ENCODE measurements at regions not wholly inside any gene's neighbourhood (a gene's known extent, or its start where the extent isn't known, plus 50 kb on each side); places are given as distances from the start of the nearest gene placed in this dataset.
"Not testable (repeated sequence)": the region's sequence is repeated elsewhere in the genome, so short reads cannot be mapped to it uniquely, and the experiment has no call there.

- no peak overlapping the region for H3K4me3 ChIP-seq (ENCODE audit: insufficient read depth, low read depth, low read length)
- no peaks in the 10 kb centered on the region for H3K36me3 ChIP-seq (replicated peaks; ENCODE audit: control insufficient read depth, insufficient read depth, low read length)
- no peak for DNase-seq
- no peaks in the 10 kb centered on the region for H3K27me3 ChIP-seq (ENCODE audit: control insufficient read depth, insufficient read depth, low read length)
Measured at GRCh38 chr5:163880302-163880701, 374.9 kb downstream of the MAT2B start.

- no peak overlapping the region for H3K4me3 ChIP-seq (ENCODE audit: insufficient read depth, low read depth, low read length)
- no peaks in the 10 kb centered on the region for H3K27me3 ChIP-seq (ENCODE audit: control insufficient read depth, insufficient read depth, low read length)
- no peak for DNase-seq
- no peaks in the 10 kb centered on the region for H3K36me3 ChIP-seq (replicated peaks; ENCODE audit: control insufficient read depth, insufficient read depth, low read length)
Measured at GRCh38 chr5:163885117-163885516, 379.7 kb downstream of the MAT2B start.

GRCh38 chr5:163887854-163888253, 382.4 kb downstream of the MAT2B start:
- Histone ChIP-seq H3K27me3 (ENCODE audit: control insufficient read depth, insufficient read depth, low read length) (no peaks in the 10 kb centered on the region), H3K4me3 (ENCODE audit: insufficient read depth, low read depth, low read length) (no peak overlapping the region), H3K36me3 (replicated peaks; ENCODE audit: control insufficient read depth, insufficient read depth, low read length) (no peaks in the 10 kb centered on the region)
- no peak for DNase-seq

GRCh38 chr5:163888366-163888765, 382.9 kb downstream of the MAT2B start:
- no peaks in the 10 kb centered on the region for H3K36me3 ChIP-seq (replicated peaks; ENCODE audit: control insufficient read depth, insufficient read depth, low read length)
- DNase-seq: no peak
- H3K4me3 ChIP-seq (ENCODE audit: insufficient read depth, low read depth, low read length): no peak overlapping the region
- H3K27me3 ChIP-seq (ENCODE audit: control insufficient read depth, insufficient read depth, low read length): no peaks in the 10 kb centered on the region

GRCh38 chr5:163889369-163889768, 383.9 kb downstream of the MAT2B start:
- Histone ChIP-seq H3K4me3 (ENCODE audit: insufficient read depth, low read depth, low read length) (no peak overlapping the region), H3K36me3 (replicated peaks; ENCODE audit: control insufficient read depth, insufficient read depth, low read length) (no peaks in the 10 kb centered on the region), H3K27me3 (ENCODE audit: control insufficient read depth, insufficient read depth, low read length) (no peaks in the 10 kb centered on the region)
- no peak for DNase-seq

- no peaks in the 10 kb centered on the region for H3K27me3 ChIP-seq (ENCODE audit: control insufficient read depth, insufficient read depth, low read length)
- no peaks in the 10 kb centered on the region for H3K36me3 ChIP-seq (replicated peaks; ENCODE audit: control insufficient read depth, insufficient read depth, low read length)
- DNase-seq: no peak
- H3K4me3 ChIP-seq (ENCODE audit: insufficient read depth, low read depth, low read length): no peak overlapping the region
Measured at GRCh38 chr5:163890261-163890660, 384.8 kb downstream of the MAT2B start.

GRCh38 chr5:163893281-163893680, 387.9 kb downstream of the MAT2B start:
- Histone ChIP-seq H3K27me3 (ENCODE audit: control insufficient read depth, insufficient read depth, low read length) (no peaks in the 10 kb centered on the region), H3K4me3 (ENCODE audit: insufficient read depth, low read depth, low read length) (no peak overlapping the region), H3K36me3 (replicated peaks; ENCODE audit: control insufficient read depth, insufficient read depth, low read length) (no peaks in the 10 kb centered on the region)
- no peak for DNase-seq

- Histone ChIP-seq H3K4me3 (ENCODE audit: insufficient read depth, low read depth, low read length) (no peak overlapping the region), H3K27me3 (ENCODE audit: control insufficient read depth, insufficient read depth, low read length) (no peaks in the 10 kb centered on the region), H3K36me3 (replicated peaks; ENCODE audit: control insufficient read depth, insufficient read depth, low read length) (no peaks in the 10 kb centered on the region)
- DNase-seq: no peak
Measured at GRCh38 chr5:163894645-163895044, 389.2 kb downstream of the MAT2B start.

GRCh38 chr5:163898873-163899272, 393.5 kb downstream of the MAT2B start:
- Histone ChIP-seq H3K36me3 (replicated peaks; ENCODE audit: control insufficient read depth, insufficient read depth, low read length) (no peaks in the 10 kb centered on the region), H3K27me3 (ENCODE audit: control insufficient read depth, insufficient read depth, low read length) (no peaks in the 10 kb centered on the region), H3K4me3 (ENCODE audit: insufficient read depth, low read depth, low read length) (no peak overlapping the region)
- DNase-seq: no peak

- H3K27me3 ChIP-seq (ENCODE audit: control insufficient read depth, insufficient read depth, low read length); H3K4me3 ChIP-seq (ENCODE audit: insufficient read depth, low read depth, low read length); DNase-seq; H3K36me3 ChIP-seq (replicated peaks; ENCODE audit: control insufficient read depth, insufficient read depth, low read length): not testable (repeated sequence)
Measured at GRCh38 chr5:163907783-163908182, 402.4 kb downstream of the MAT2B start.

- no peak overlapping the region for H3K4me3 ChIP-seq (ENCODE audit: insufficient read depth, low read depth, low read length)
- no peak for DNase-seq
- H3K36me3 ChIP-seq (replicated peaks; ENCODE audit: control insufficient read depth, insufficient read depth, low read length): no peaks in the 10 kb centered on the region
- H3K27me3 ChIP-seq (ENCODE audit: control insufficient read depth, insufficient read depth, low read length): no peaks in the 10 kb centered on the region
Measured at GRCh38 chr5:163908253-163908652, 402.8 kb downstream of the MAT2B start.

GRCh38 chr5:163910226-163910625, 404.8 kb downstream of the MAT2B start:
- no peaks in the 10 kb centered on the region for H3K27me3 ChIP-seq (ENCODE audit: control insufficient read depth, insufficient read depth, low read length)
- H3K4me3 ChIP-seq (ENCODE audit: insufficient read depth, low read depth, low read length): no peak overlapping the region
- no peak for DNase-seq
- H3K36me3 ChIP-seq (replicated peaks; ENCODE audit: control insufficient read depth, insufficient read depth, low read length): no peaks in the 10 kb centered on the region

GRCh38 chr5:163912046-163912445, 406.6 kb downstream of the MAT2B start:
- no peaks in the 10 kb centered on the region for H3K27me3 ChIP-seq (ENCODE audit: control insufficient read depth, insufficient read depth, low read length)
- H3K36me3 ChIP-seq (replicated peaks; ENCODE audit: control insufficient read depth, insufficient read depth, low read length): no peaks in the 10 kb centered on the region
- no peak for DNase-seq
- H3K4me3 ChIP-seq (ENCODE audit: insufficient read depth, low read depth, low read length): no peak overlapping the region

GRCh38 chr5:163913548-163913947, 408.1 kb downstream of the MAT2B start:
- Histone ChIP-seq H3K27me3 (ENCODE audit: control insufficient read depth, insufficient read depth, low read length) (no peaks in the 10 kb centered on the region), H3K36me3 (replicated peaks; ENCODE audit: control insufficient read depth, insufficient read depth, low read length) (no peaks in the 10 kb centered on the region), H3K4me3 (ENCODE audit: insufficient read depth, low read depth, low read length) (no peak overlapping the region)
- no peak for DNase-seq

GRCh38 chr5:163914910-163915309, 409.5 kb downstream of the MAT2B start:
- H3K27me3 ChIP-seq (ENCODE audit: control insufficient read depth, insufficient read depth, low read length): no peaks in the 10 kb centered on the region
- DNase-seq: no peak
- no peaks in the 10 kb centered on the region for H3K36me3 ChIP-seq (replicated peaks; ENCODE audit: control insufficient read depth, insufficient read depth, low read length)
- H3K4me3 ChIP-seq (ENCODE audit: insufficient read depth, low read depth, low read length): no peak overlapping the region

GRCh38 chr5:163915481-163915961, 410.1 kb downstream of the MAT2B start:
- no peak for DNase-seq
- H3K27me3 ChIP-seq (ENCODE audit: control insufficient read depth, insufficient read depth, low read length): no peaks in the 10 kb centered on the region
- H3K4me3 ChIP-seq (ENCODE audit: insufficient read depth, low read depth, low read length): no peak overlapping the region
- no peaks in the 10 kb centered on the region for H3K36me3 ChIP-seq (replicated peaks; ENCODE audit: control insufficient read depth, insufficient read depth, low read length)
